Tibial nerve (tissue), 3 donors: ENCODE measurements at regions not wholly inside any gene's neighbourhood (a gene's known extent, or its start where the extent isn't known, plus 50 kb on each side); places are given as distances from the start of the nearest gene placed in this dataset.

Experiments used
- CTCF ChIP-seq, 5 experiments: fragments of 200-600 bp in 3 of 5; fragments of 450-650 bp in 2 of 5; sonication (generic) in 3 of 5; IDR thresholded peaks; one replicate each; pipeline ENCODE4 v1.5.1; 2016 to 2019; ENCODE audit warnings: antibody characterized with exemption in 5 of 5, mild to moderate bottlenecking in 3 of 5, moderate library complexity in 2 of 5
- POLR2A ChIP-seq, 2 donors: fragments of 450-650 bp; IDR thresholded peaks; one replicate each; pipeline ENCODE4 v1.6.1; 2017; ENCODE audit warnings: antibody characterized with exemption in 2 of 2, mild to moderate bottlenecking in 2 of 2, moderate library complexity in 2 of 2

- TF ChIP-seq CTCF (IDR thresholded peaks at IDR 0.05) (no peak), POLR2A (IDR thresholded peaks at IDR 0.05) (no peak)
These were observed 409.1 kb downstream of the FGF9 start for GRCh38 chr13:22079961-22080360.
